Mesothelial cell of epicardium (in vitro differentiated cells): ENCODE measurements at regions not wholly inside any gene's neighbourhood (a gene's known extent, or its start where the extent isn't known, plus 50 kb on each side); places are given as distances from the start of the nearest gene placed in this dataset.

Experiments used
- DNase-seq, 2 experiments: peaks; one replicate each; pipeline ENCODE4 v3.0.0; 2021; ENCODE audit warnings: low spot score in 2 of 2; ENCODE audit not compliant: unreplicated experiment in 2 of 2
- H3K27ac Mint-ChIP-seq: 2 replicates; pipeline ENCODE4 v1.8.0; 2021; ENCODE audit warnings: mixed read lengths
- H3K27me3 Mint-ChIP-seq: 2 replicates; pipeline ENCODE4 v1.8.0; 2021; ENCODE audit warnings: low read depth, mixed read lengths
- H3K36me3 Mint-ChIP-seq: 2 replicates; pipeline ENCODE4 v1.8.0; 2021; ENCODE audit warnings: mixed read lengths
- H3K4me1 Mint-ChIP-seq: 2 replicates; pipeline ENCODE4 v1.8.0; 2021; ENCODE audit warnings: mixed read lengths
- H3K4me3 Mint-ChIP-seq: 2 replicates; pipeline ENCODE4 v1.8.0; 2021; ENCODE audit warnings: mild to moderate bottlenecking, moderate library complexity, mixed read lengths
- H3K9me3 Mint-ChIP-seq: 2 replicates; pipeline ENCODE4 v1.8.0; 2021; ENCODE audit warnings: mixed read lengths
- CTCF ChIP-seq: fragments of 200-600 bp; sonication (generic); IDR thresholded peaks from one replicate; pipeline ENCODE4 v1.5.0; 2021; ENCODE audit warnings: antibody characterized with exemption; ENCODE audit not compliant: unreplicated experiment

- H3K9me3 Mint-ChIP-seq: peaks cover 17% of the 10 kb centered on the region
- peaks cover 5% of the 10 kb centered on the region for H3K4me1 Mint-ChIP-seq
- H3K4me3 Mint-ChIP-seq: no peak overlapping the region
- no peak for DNase-seq
- H3K27me3 Mint-ChIP-seq: no peaks in the 10 kb centered on the region
- peaks cover 2% of the 10 kb centered on the region for H3K36me3 Mint-ChIP-seq
- H3K27ac Mint-ChIP-seq: no peak overlapping the region
- TF ChIP-seq CTCF: no peak
Measured at GRCh38 chr3:17891139-17891856, 148.9 kb upstream of the TBC1D5 start.

- H3K9me3 Mint-ChIP-seq: no peaks in the 10 kb centered on the region
- H3K27me3 Mint-ChIP-seq: no peaks in the 10 kb centered on the region
- H3K4me3 Mint-ChIP-seq: no peak overlapping the region
- TF ChIP-seq CTCF: no peak
- H3K27ac Mint-ChIP-seq: no peak overlapping the region
- H3K36me3 Mint-ChIP-seq: no peaks in the 10 kb centered on the region
- peaks cover 5% of the 10 kb centered on the region for H3K4me1 Mint-ChIP-seq
- DNase-seq: no peak
Measured at GRCh38 chr3:17885986-17886385, 143.6 kb upstream of the TBC1D5 start.

- Mint-ChIP-seq H3K36me3 (no peaks in the 10 kb centered on the region), H3K4me3 (no peak overlapping the region), H3K27ac (no peak overlapping the region), H3K9me3 (no peaks in the 10 kb centered on the region), H3K4me1 (no peaks in the 10 kb centered on the region), H3K27me3 (no peaks in the 10 kb centered on the region)
- DNase-seq: no peak
- no peak for TF ChIP-seq CTCF
Measured at GRCh38 chr3:17882981-17883380, 140.6 kb upstream of the TBC1D5 start.

DNA sequence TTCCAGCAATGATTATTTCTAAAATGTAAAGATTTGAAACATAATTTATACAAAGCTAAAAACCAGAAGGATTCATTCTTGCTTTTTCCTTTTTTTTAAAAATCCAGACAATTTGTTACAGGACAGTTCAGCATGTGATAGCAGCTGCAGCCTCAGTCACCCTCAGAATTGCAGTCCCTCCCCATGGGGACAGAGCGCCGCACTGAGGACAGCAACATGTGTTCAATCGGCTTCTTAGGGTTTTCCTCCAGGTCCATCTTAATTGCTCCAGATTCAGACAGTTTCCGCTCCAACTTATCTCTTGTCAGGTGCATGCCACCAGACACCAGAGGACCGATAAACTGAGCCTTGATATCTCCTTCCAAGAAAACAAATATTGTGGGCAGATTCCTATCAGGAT, 134.9 kb upstream of the TBC1D5 start:
- Mint-ChIP-seq H3K27me3 (no peaks in the 10 kb centered on the region), H3K27ac (no peak overlapping the region), H3K9me3 (no peaks in the 10 kb centered on the region), H3K36me3 (no peaks in the 10 kb centered on the region), H3K4me1 (no peaks in the 10 kb centered on the region), H3K4me3 (no peak overlapping the region)
- DNase-seq: no peak
- no peak for TF ChIP-seq CTCF

DNA sequence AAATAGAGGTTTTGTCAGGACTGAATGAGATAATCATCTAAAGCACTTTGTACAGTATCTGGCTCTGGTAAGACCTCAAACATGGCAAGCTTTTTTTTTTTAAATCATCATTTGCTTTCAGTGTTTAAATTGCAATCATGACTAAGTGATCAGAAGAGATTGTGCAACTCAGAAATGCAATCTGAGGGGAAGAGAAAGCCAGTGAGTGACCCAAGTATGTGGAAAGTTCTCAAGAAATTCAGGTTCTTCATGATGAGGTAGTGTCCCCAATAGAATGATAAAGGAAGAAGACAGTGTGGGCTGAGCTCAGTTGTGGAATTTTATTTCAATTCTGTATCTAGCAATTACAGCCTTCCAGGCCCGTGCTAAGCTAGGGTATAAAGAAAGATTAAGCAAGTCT, 132.2 kb upstream of the TBC1D5 start:
- no peak for TF ChIP-seq CTCF
- no peak for DNase-seq
- Mint-ChIP-seq H3K27ac (no peak overlapping the region), H3K9me3 (no peaks in the 10 kb centered on the region), H3K4me1 (no peaks in the 10 kb centered on the region), H3K4me3 (no peak overlapping the region), H3K36me3 (no peaks in the 10 kb centered on the region), H3K27me3 (no peaks in the 10 kb centered on the region)

- no peaks in the 10 kb centered on the region for H3K4me1 Mint-ChIP-seq
Measured at GRCh38 chr3:17872457-17872856, 130.0 kb upstream of the TBC1D5 start.

More at GRCh38 chr3:17872457-17872856, 130.0 kb upstream of the TBC1D5 start:
- H3K4me3 Mint-ChIP-seq: no peak overlapping the region
- H3K36me3 Mint-ChIP-seq: no peaks in the 10 kb centered on the region
- H3K27me3 Mint-ChIP-seq: no peaks in the 10 kb centered on the region
- no peak for DNase-seq
- TF ChIP-seq CTCF: no peak
- H3K9me3 Mint-ChIP-seq: no peaks in the 10 kb centered on the region
- H3K27ac Mint-ChIP-seq: no peak overlapping the region
